ENCODE measurements at regions not wholly inside any gene's neighbourhood (a gene's known extent, or its start where the extent isn't known, plus 50 kb on each side); places are given as distances from the start of the nearest gene placed in this dataset.
"Not testable (repeated sequence)": the region's sequence is repeated elsewhere in the genome, so short reads cannot be mapped to it uniquely, and the experiment has no call there.

GRCh38 chr9:26500471-26500870 lies 392.1 kb downstream of the CAAP1 start (continued):
- TF ChIP-seq NANOG (IDR thresholded peaks at IDR 0.05; ENCODE audit: insufficient read depth, low read depth, low read length, poor library complexity, severe bottlenecking) (no peak), JUN (IDR thresholded peaks at IDR 0.05; ENCODE audit: low read depth, low read length) (no peak), KDM5A (IDR thresholded peaks at IDR 0.05; ENCODE audit: low read length) (no peak)

- H4K8ac ChIP-seq (ENCODE audit: extremely low read depth, insufficient read depth, low read length); H3K9ac ChIP-seq (replicated peaks in 1 of 4; ENCODE audit: extremely low read depth in 1 of 4, low read depth in 3 of 4, low read length in 3 of 4); H3K23me2 ChIP-seq (ENCODE audit: low read depth, low read length); H3K14ac ChIP-seq (ENCODE audit: insufficient read length); H2BK120ac ChIP-seq (replicated peaks; ENCODE audit: low read depth, low read length); DNase-seq (ENCODE audit: low read depth in 1 of 2, low spot score in 2 of 2); H3K4ac ChIP-seq (replicated peaks; ENCODE audit: insufficient read length, low read depth, low read length); H2BK5ac ChIP-seq (ENCODE audit: low read depth, low read length); H4K5ac ChIP-seq (ENCODE audit: insufficient read length, low read depth, low read length); H3K27ac ChIP-seq (ENCODE audit: low read depth, low read length); H3K36me3 ChIP-seq (ENCODE audit: control insufficient read depth in 2 of 4, insufficient read depth in 4 of 4, low read length in 3 of 4); H2BK20ac ChIP-seq (ENCODE audit: low read length); CTCF ChIA-PET (ENCODE audit: partially characterized antibody); H3K4me1 ChIP-seq (replicated peaks in 1 of 4; ENCODE audit: control insufficient read depth in 3 of 4, insufficient read depth in 4 of 4, low read length in 3 of 4); FAIRE-seq; H3K4me2 ChIP-seq (ENCODE audit: insufficient read depth in 1 of 2, low read depth in 2 of 2, low read length in 2 of 2); H3K4me3 ChIP-seq (ENCODE audit: extremely low read depth in 1 of 4, insufficient read depth in 2 of 4, low read depth in 3 of 4, low read length in 4 of 4); H2BK15ac ChIP-seq (ENCODE audit: low read length); H2BK12ac ChIP-seq (ENCODE audit: low read depth, low read length); H4K20me1 ChIP-seq (replicated peaks in 1 of 2; ENCODE audit: control insufficient read depth in 1 of 2, insufficient read depth in 2 of 2, low read length in 2 of 2); H2AFZ ChIP-seq (ENCODE audit: low read length); H2AK5ac ChIP-seq (ENCODE audit: low read depth, low read length); POLR2A ChIA-PET (ENCODE audit: partially characterized antibody); H3K79me2 ChIP-seq (ENCODE audit: control insufficient read depth in 1 of 2, insufficient read depth in 2 of 2, low read length in 2 of 2); H3K56ac ChIP-seq (replicated peaks; ENCODE audit: insufficient read length, low read depth, low read length); H3K27me3 ChIP-seq (replicated peaks in 1 of 4; ENCODE audit: control insufficient read depth in 3 of 4, extremely low read depth in 1 of 4, insufficient read depth in 3 of 4, low read length in 3 of 4); H3K18ac ChIP-seq (ENCODE audit: extremely low read depth, low read length); H4K91ac ChIP-seq (replicated peaks; ENCODE audit: insufficient read length, low read length); H3K23ac ChIP-seq (ENCODE audit: insufficient read length); H3K79me1 ChIP-seq (ENCODE audit: low read depth, low read length): not testable (repeated sequence)
- peaks cover 9 to 20% of the 10 kb centered on the region in 2 experiments for H3K9me3 ChIP-seq (ENCODE audit: insufficient read depth in 2 of 2, low read depth in 1 of 2, low read length in 1 of 2)
- 83% methylated on average over 23 of the region's 59 CpGs; no CpG with 5 or more reads in 1 of the 2 experiments for WGBS, 2 experiments (ENCODE audit: extremely low coverage in 1 of 2, insufficient coverage in 1 of 2, insufficient read length in 1 of 2, insufficient replicate concordance in 2 of 2, low coverage in 1 of 2, low lambda C conversion rate in 2 of 2, missing lambda C conversion rate in 1 of 2)
Observed at GRCh38 chr9:26492608-26493521, 399.7 kb downstream of the CAAP1 start.
